Heart right ventricle (tissue), 16 donors: ENCODE measurements at regions not wholly inside any gene's neighbourhood (a gene's known extent, or its start where the extent isn't known, plus 50 kb on each side); places are given as distances from the start of the nearest gene placed in this dataset.
"Not testable (repeated sequence)": the region's sequence is repeated elsewhere in the genome, so short reads cannot be mapped to it uniquely, and the experiment has no call there.

ENCODE experiments used
- ATAC-seq, 8 donors: fragments of 200-7000 bp; cut with Tn5 transposase; one replicate each; pipeline ENCODE4 v1.9.1; 2020; ENCODE audit warnings: mild to moderate bottlenecking in 8 of 8, moderate library complexity in 8 of 8, moderate number of reproducible peaks in 1 of 8
- DNase-seq, 2 donors: peaks; one replicate each; pipeline ENCODE4 v3.0.0-alpha.2; 2020
- H3K27ac ChIP-seq, 10 donors: fragments of 200-600 bp; sonication (generic) in 2 of 10; one replicate each; pipeline versions ENCODE4 v1.5.0 to v1.8.0; 2020 to 2022; ENCODE audit warnings: mild to moderate bottlenecking in 3 of 10
- H3K27me3 ChIP-seq, 7 donors: fragments of 200-600 bp; one replicate each; pipeline ENCODE4 v1.8.0; 2021 to 2022; ENCODE audit warnings: mild to moderate bottlenecking in 2 of 7
- H3K36me3 ChIP-seq, 9 donors: fragments of 200-600 bp; sonication (generic) in 1 of 9; one replicate each; pipeline versions ENCODE4 v1.5.0 to v1.8.0; 2020 to 2022; ENCODE audit warnings: mild to moderate bottlenecking in 2 of 9
- H3K4me1 ChIP-seq, 9 donors: fragments of 200-600 bp; sonication (generic) in 1 of 9; one replicate each; pipeline versions ENCODE4 v1.5.0 to v1.8.0; 2020 to 2022; ENCODE audit warnings: mild to moderate bottlenecking in 4 of 9
- H3K4me3 ChIP-seq, 10 donors: fragments of 200-600 bp; sonication (generic) in 2 of 10; one replicate each; pipeline versions ENCODE4 v1.5.0 to v1.8.0; 2020 to 2022; ENCODE audit warnings: mild to moderate bottlenecking in 7 of 10, moderate library complexity in 2 of 10
- H3K9me3 ChIP-seq, 11 donors: fragments of 200-600 bp in 10 of 11; sonication (generic) in 2 of 11; one replicate each; pipeline versions ENCODE4 v1.5.0 to v1.8.0; 2013 to 2022; ENCODE audit warnings: mild to moderate bottlenecking in 2 of 11, control low read depth in 1 of 11, moderate library complexity in 1 of 11
- WGBS, 2 donors: extraction: QIAGEN DNeasy Blood & Tissue Kit; methylation state at CpG; one replicate each; pipeline ENCODE4 v1.1.7; 2013; ENCODE audit warnings: inconsistent platforms in 1 of 2; 5-methylcytosine and 5-hydroxymethylcytosine counted together
- intact Hi-C, 10 donors: fragments of 100-400 bp; cut with DNase I; formaldehyde crosslinking; loops; one replicate each; pipeline versions ENCODE4 v1.11.1 to v1.14.2; 2022
- TF ChIP-seq, protein P1 (sequence below), 9 donors: fragments of 200-600 bp; sonication (generic) in 2 of 9; IDR thresholded peaks; one replicate each; pipeline versions ENCODE4 v1.5.0 to v1.8.0; 2021 to 2022; ENCODE audit warnings: antibody characterized with exemption in 9 of 9, mild to moderate bottlenecking in 5 of 9, moderate library complexity in 1 of 9
- donor health status: Arrhythmogenic right ventricular cardiomyopathy.
- donor health status: ischemic (EF 13 %, LVEDD 7.1; RV severe dilation, severe dysfunction).
- donor health status: healthy with polysubstance abuse.
- donor health status: DM: no; HTN: yes; CAD: no.
- donor health status: DM: no; HTN: no; CAD: no.
- donor health status: ischemic (EF 25% LVEDD 6.9; RV normal size, moderate dysfunction).
- donor health status: ischemic (EF 25% LVEDD 5.7; RV mildly dilated, moderate dysfunction).
- donor health status: healthy.
- donor health status: DM: yes; HTN: yes; CAD: no.
- donor health status: Ischemic cardiomyopathy.
- donor health status: ischemic (EF 35%, LVEDD 5.7; RV mildly dilated, moderate dysfunction).
- donor health status: nonischemic (EF 11% LVEDD 7.7; RV severe dilation, severe dysfunction).
- donor health status: DM: yes; HTN: yes; CAD: no.
- donor health status: PGD.
- donor health status: ischemic (EF 29% LVEDD 5.4; RV normal size, mild dysfunction).
- donor health status: nonischemic (EF 23%, LVEDD 6.1; RV moderate dilation, normal function).

DNA sequence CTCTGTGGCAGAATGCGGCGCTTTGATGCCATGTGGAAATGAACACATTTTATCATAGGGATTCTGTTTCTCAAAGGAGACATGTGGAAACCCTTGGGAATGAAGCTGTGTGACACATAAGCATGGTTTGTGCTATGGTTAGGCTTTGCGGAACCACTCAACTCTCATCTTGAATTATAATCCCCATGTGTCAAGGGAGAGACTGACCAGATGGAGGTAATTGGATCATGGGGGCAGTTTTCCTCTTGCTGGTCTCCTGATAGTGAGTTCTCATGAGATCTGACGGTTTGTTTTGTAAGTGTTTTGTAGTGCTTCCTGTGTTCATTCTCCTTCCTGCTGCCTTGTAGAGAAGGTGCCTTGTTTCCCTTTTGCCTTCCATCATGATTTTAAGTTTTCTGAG lies 1109.2 kb upstream of the ALCAM start:
- DNase-seq (no peak), ATAC-seq (no peak)
- Histone ChIP-seq H3K4me3 (no peak overlapping the region), H3K36me3 (no peaks in the 10 kb centered on the region), H3K27ac (no peak overlapping the region), H3K27me3 (no peaks in the 10 kb centered on the region), H3K4me1 (no peaks in the 10 kb centered on the region), H3K9me3 (no peaks in the 10 kb centered on the region)
- WGBS, 2 donors: 73 to 77% methylated on average over 4 of the region's 4 CpGs
- TF ChIP-seq, protein P1, sequence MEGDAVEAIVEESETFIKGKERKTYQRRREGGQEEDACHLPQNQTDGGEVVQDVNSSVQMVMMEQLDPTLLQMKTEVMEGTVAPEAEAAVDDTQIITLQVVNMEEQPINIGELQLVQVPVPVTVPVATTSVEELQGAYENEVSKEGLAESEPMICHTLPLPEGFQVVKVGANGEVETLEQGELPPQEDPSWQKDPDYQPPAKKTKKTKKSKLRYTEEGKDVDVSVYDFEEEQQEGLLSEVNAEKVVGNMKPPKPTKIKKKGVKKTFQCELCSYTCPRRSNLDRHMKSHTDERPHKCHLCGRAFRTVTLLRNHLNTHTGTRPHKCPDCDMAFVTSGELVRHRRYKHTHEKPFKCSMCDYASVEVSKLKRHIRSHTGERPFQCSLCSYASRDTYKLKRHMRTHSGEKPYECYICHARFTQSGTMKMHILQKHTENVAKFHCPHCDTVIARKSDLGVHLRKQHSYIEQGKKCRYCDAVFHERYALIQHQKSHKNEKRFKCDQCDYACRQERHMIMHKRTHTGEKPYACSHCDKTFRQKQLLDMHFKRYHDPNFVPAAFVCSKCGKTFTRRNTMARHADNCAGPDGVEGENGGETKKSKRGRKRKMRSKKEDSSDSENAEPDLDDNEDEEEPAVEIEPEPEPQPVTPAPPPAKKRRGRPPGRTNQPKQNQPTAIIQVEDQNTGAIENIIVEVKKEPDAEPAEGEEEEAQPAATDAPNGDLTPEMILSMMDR (IDR thresholded peaks at IDR 0.05): no peak
- intact Hi-C loops: no loop called here

DNA sequence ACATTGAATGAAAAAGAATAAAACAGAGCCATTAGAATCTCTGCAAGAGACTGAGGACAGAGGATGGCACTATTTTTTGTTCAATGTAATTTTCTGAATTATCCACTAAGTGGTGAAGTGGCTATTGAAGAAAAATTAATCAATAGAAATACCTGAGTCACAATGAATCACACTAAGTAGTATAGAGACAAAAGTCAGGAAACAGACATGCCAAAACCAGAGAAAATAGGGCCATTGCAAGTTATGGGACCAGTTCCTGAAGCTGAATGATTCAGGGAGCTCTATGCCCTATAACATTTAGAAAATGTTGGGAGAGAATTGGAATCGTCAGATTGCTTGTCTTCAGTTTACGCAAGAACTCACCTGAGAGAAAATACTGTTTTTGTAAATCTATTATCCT lies 1103.2 kb upstream of the ALCAM start:
- no peaks in the 10 kb centered on the region for H3K9me3 ChIP-seq
- 89 to 92% methylated on average over 2 of the region's 2 CpGs for WGBS, 2 donors
- H3K4me1 ChIP-seq: no peaks in the 10 kb centered on the region
- intact Hi-C loops: no loop called here
- H3K27ac ChIP-seq: no peak overlapping the region
- H3K27me3 ChIP-seq: no peaks in the 10 kb centered on the region
- no peaks in the 10 kb centered on the region for H3K36me3 ChIP-seq
- ATAC-seq: no peak
- no peak for DNase-seq
- no peak overlapping the region for H3K4me3 ChIP-seq
- TF ChIP-seq, protein P1 (IDR thresholded peaks at IDR 0.05): no peak

DNA sequence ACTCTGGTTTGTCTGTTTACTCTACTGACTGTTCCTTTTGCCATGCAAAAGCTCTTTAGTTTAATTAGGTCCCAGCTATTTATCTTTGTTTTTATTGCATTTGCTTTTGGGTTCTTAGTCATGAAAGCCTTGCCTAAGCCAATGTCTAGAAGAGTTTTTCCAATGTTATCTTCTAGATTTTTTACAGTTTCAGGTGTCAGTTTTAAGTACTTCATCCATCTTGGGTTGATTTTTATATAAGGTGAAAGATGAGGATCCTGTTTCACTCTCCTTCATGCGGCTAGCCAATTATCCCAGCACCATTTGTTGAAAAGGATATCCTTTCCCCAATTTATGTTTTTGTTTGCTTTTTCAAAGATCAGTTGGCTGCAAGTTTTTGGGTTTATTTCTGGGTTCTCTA lies 1100.5 kb upstream of the ALCAM start:
- ATAC-seq, H3K4me3 ChIP-seq, H3K27me3 ChIP-seq, H3K27ac ChIP-seq, DNase-seq, H3K4me1 ChIP-seq, intact Hi-C loops, H3K36me3 ChIP-seq, H3K9me3 ChIP-seq: not testable (repeated sequence)
- WGBS, 2 donors: 94 to 95% methylated on average over 1 of the region's 1 CpG

DNA sequence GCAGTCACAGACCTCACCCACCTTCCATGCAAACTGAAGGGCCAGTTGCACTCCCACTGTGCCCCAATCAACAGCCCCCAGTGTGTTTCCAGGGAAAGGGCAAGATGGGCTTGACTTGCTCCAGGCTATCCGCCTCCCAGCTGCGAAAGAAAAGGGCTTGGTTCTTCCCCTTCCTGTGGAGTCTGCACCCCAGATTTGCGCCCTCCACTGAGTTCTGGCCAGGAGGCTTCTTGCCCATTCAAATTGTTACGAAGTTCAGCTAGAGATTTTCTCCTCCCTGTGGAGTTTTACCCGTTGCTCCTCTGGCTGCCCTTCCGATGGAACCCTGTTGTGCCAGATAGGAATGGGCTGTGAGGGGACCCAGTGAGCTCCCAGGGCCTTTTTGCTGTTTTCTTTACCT lies 1096.9 kb upstream of the ALCAM start:
- H3K4me3 ChIP-seq: no peak overlapping the region
- DNase-seq (no peak), ATAC-seq (no peak)
- intact Hi-C loops: loop anchor here in 6 of 10 donors (5.0 to 10.0 kb wide), 6 partner anchors 185 to 1887 kb away; partner anchors contain the start of gene ALCAM (in 2 of the 6)
- 71 to 75% methylated on average over 6 of the region's 6 CpGs for WGBS, 2 donors
- H3K27ac ChIP-seq: no peak overlapping the region
- no peaks in the 10 kb centered on the region for H3K27me3 ChIP-seq
- H3K4me1 ChIP-seq: no peaks in the 10 kb centered on the region
- TF ChIP-seq, protein P1 (IDR thresholded peaks at IDR 0.05): no peak
- peaks cover 0 to 13% (median 7%) of the 10 kb centered on the region in 11 donors for H3K9me3 ChIP-seq
- H3K36me3 ChIP-seq: no peaks in the 10 kb centered on the region

DNA sequence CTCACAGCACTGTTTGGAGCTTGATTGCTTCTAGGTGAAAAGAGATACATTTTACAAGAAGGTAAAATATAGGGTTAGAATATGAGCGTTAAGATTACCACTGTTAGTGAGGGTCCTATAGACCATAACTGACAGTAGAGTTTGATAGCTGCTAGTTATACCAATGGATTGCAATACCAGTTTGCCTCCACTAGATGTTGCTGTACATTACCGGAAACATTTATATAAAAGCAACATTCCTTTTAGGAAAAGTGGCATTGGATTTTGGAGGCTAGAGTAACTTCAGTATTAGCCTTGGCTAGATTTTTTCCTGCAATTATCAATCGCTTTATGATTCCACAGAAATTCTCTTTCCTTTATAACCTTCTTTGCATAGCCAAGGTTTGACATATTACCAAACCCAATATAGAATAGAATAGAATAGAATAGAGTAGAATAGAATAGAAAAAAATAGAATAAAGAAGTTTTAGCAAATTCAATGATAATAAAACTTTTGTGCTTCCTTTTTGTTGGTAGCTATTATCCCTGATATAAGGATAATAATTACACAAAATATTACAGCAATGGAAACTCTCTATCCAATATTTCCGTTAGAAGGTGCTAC lies 1093.6 kb upstream of the ALCAM start:
- Histone ChIP-seq H3K27ac (no peak overlapping the region), H3K4me3 (no peak overlapping the region), H3K27me3 (no peaks in the 10 kb centered on the region), H3K36me3 (no peaks in the 10 kb centered on the region), H3K4me1 (no peaks in the 10 kb centered on the region), H3K9me3 (peaks cover 0 to 47% (median 19%) of the 10 kb centered on the region in 11 donors)
- ATAC-seq (peak in 1 of 8 donors; percentile 20), DNase-seq (no peak)
- intact Hi-C loops: loop anchor here in 6 of 10 donors (5.0 to 10.0 kb wide), 6 partner anchors 182 to 1891 kb away; partner anchors contain the start of gene ALCAM (in 2 of the 6)
- 58 to 61% methylated on average over 4 of the region's 4 CpGs for WGBS, 2 donors
- TF ChIP-seq, protein P1 (IDR thresholded peaks at IDR 0.05): peak; percentile 29 to 74 (median 66)
